ENCODE measurements at regions not wholly inside any gene's neighbourhood (a gene's known extent, or its start where the extent isn't known, plus 50 kb on each side); places are given as distances from the start of the nearest gene placed in this dataset.

GRCh38 chr4:41877020-41877796, 58.0 kb upstream of the TMEM33 start:
- Mint-ChIP-seq H3K4me1 (peaks cover 59% of the 10 kb centered on the region), H3K9me3 (no peaks in the 10 kb centered on the region), H3K36me3 (no peaks in the 10 kb centered on the region), H3K27me3 (ENCODE audit: low read depth) (peaks cover 100% of the 10 kb centered on the region), H3K27ac (no peak overlapping the region), H3K4me3 (no peak overlapping the region)
- POLR2A ChIA-PET = interaction anchor here (0.6 to 0.9 kb wide), 3 partner anchors 10 to 519 kb away, joined by 3 read pairs; no protein-coding TSS in a partner anchor
- DNase-seq (ENCODE audit: low spot score) = no peak
- ATAC-seq = no peak
- no peak for TF ChIP-seq JUN (CRISPR knock-in tag; IDR thresholded peaks at IDR 0.05)
- no peak for TF ChIP-seq ZNF138 (CRISPR knock-in tag; conservative IDR thresholded peaks at IDR 0.05)
- no peak for TF ChIP-seq E2F4 (CRISPR knock-in tag; IDR thresholded peaks at IDR 0.05; ENCODE audit: borderline replicate concordance, low read depth)
- no peak for TF ChIP-seq RORB (CRISPR knock-in tag; IDR thresholded peaks at IDR 0.05)
- no peak for TF ChIP-seq ZNF512 (CRISPR knock-in tag; IDR thresholded peaks at IDR 0.05; ENCODE audit: borderline replicate concordance)
- no peak for TF ChIP-seq RELA (CRISPR knock-in tag; IDR thresholded peaks at IDR 0.05; ENCODE audit: borderline replicate concordance)
- no peak for TF ChIP-seq NR1H2 (CRISPR knock-in tag; IDR thresholded peaks at IDR 0.05)
- TF ChIP-seq E2F1 (CRISPR knock-in tag; IDR thresholded peaks at IDR 0.05) = no peak
- TF ChIP-seq MYBL2 (CRISPR knock-in tag; IDR thresholded peaks at IDR 0.05) = no peak
- no peak for TF ChIP-seq GTF2I (CRISPR knock-in tag; conservative IDR thresholded peaks at IDR 0.05)
- no peak for TF ChIP-seq ATF6 (CRISPR knock-in tag; IDR thresholded peaks at IDR 0.05)
- no peak for TF ChIP-seq ZNF263 (CRISPR knock-in tag; IDR thresholded peaks at IDR 0.05; ENCODE audit: low read depth)
- TF ChIP-seq GABPB1 (CRISPR knock-in tag; IDR thresholded peaks at IDR 0.05) = no peak
- TF ChIP-seq IRF1 (CRISPR knock-in tag; IDR thresholded peaks at IDR 0.05) = no peak
- TF ChIP-seq PRDM15 (CRISPR knock-in tag; IDR thresholded peaks at IDR 0.05) = no peak
- TF ChIP-seq ZNF423 (CRISPR knock-in tag; IDR thresholded peaks at IDR 0.05) = no peak
- no peak for TF ChIP-seq SMAD4 (CRISPR knock-in tag; IDR thresholded peaks at IDR 0.05)
- no peak for TF ChIP-seq ARID4B (CRISPR knock-in tag; IDR thresholded peaks at IDR 0.05; ENCODE audit: borderline replicate concordance)
- CTCF ChIA-PET = interaction anchor here (0.6 to 3.4 kb wide), 5 partner anchors 11 to 184 kb away, joined by 3 to 16 read pairs (median 6); no protein-coding TSS in a partner anchor
